Gastrocnemius medialis (tissue), 4 donors: ENCODE measurements at regions not wholly inside any gene's neighbourhood (a gene's known extent, or its start where the extent isn't known, plus 50 kb on each side); places are given as distances from the start of the nearest gene placed in this dataset.

Experiments used
- CTCF ChIP-seq, 5 experiments: fragments of 450-650 bp in 3 of 5; fragments of 200-600 bp in 2 of 5; sonication (generic) in 2 of 5; IDR thresholded peaks in 4 of 5; conservative IDR thresholded peaks in 1 of 5; 1 replicate in 4 of 5; 2 replicates in 1 of 5; pipeline ENCODE4 v1.5.1; 2016 to 2019; ENCODE audit warnings: antibody characterized with exemption in 5 of 5, mild to moderate bottlenecking in 3 of 5, moderate library complexity in 3 of 5
- POLR2A ChIP-seq, 2 donors: fragments of 450-650 bp; IDR thresholded peaks; one replicate each; pipeline ENCODE4 v1.6.1; 2017; ENCODE audit warnings: antibody characterized with exemption in 2 of 2, mild to moderate bottlenecking in 2 of 2, moderate library complexity in 2 of 2

GRCh38 chr10:111240348-111240747, 163.5 kb downstream of the ADRA2A start:
- TF ChIP-seq CTCF (IDR thresholded peaks at IDR 0.05 in 4 of 5, conservative IDR thresholded peaks at IDR 0.05 in 1 of 5) (no peak), POLR2A (IDR thresholded peaks at IDR 0.05) (no peak)
